HG02973 (cell line): ENCODE measurements at regions not wholly inside any gene's neighbourhood (a gene's known extent, or its start where the extent isn't known, plus 50 kb on each side); places are given as distances from the start of the nearest gene placed in this dataset.

ENCODE experiments used
- ATAC-seq: cut with Tn5 transposase; IDR thresholded peaks from one replicate; pipeline ENCODE4 v1.9.1; 2021; ENCODE audit warnings: moderate library complexity; ENCODE audit not compliant: unreplicated experiment

DNA sequence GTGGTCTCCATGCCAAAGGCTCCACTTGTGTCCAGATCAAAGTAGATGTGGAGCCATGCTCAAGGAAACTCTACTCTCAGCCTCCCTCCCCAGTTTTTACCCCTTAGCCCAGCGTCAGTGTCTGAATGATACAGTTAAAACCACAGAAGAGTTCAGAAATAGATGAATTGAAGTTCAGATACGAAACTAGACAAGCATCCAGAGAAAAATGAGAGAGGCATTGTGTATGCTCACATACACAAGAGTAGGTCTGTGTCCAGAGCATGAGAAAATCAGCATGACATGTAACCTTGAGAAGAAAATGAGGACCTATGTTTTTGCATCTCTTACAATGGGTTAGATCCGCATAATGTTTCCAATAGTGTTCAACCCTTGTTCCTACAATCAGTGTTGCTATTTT is 612.8 kb upstream of the PKDCC start:
- ATAC-seq, result no peak

DNA sequence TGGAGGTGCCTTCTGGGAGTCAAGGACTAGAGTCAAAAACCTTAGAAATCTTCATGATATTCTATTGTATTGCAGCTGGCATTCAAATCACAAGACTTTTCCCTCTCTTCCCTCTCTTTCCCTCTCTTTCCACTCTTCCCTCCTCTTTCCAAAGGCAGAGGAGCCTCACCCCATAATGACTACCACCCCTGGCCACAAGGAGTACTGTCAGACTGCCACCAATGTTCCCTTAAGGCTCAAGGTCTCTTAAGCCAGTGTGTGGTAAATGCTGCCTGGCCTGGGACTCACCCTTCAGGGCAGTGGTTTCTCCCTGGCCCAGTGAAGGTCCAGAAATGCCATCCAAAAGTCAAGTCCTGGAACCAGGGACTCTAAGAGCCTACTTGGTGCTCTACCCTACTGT is 605.9 kb upstream of the PKDCC start:
- ATAC-seq, result no peak

DNA sequence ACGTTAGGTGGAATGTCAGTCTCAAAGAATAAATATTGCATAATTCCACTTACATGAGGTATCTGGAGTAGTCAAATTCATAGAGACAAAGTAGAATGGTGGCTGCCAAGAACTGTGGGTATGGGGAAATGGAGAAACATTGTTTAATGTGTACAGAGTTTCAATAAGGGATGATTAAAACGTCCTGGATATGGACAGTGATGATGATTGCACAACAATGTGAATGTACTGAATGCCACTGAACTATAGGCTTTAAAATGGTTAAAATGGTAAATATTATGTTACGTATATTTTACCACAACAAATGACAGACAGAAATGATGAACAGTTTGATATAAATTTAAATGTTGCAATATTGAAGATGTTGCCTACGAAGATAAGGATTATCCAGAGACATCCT is 602.0 kb upstream of the PKDCC start:
- no peak for ATAC-seq

DNA sequence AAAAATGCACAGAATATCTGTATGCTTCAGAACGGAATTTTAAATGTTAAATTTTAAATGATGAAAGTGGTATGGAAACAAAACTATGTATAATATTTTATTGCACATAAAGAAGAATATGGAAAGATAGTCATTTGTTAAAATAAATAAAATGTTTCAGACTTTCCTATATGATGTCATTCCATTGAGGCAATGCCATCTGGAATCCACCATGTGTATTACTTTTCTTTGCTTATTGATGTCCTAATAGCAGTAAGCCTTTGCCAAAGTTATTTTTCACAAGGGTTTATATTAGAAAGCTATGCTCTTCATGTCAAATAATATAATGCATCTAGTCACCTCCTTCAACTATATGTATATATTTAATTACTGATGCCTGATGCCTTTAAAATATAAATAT is 601.6 kb upstream of the PKDCC start:
- ATAC-seq, result no peak

DNA sequence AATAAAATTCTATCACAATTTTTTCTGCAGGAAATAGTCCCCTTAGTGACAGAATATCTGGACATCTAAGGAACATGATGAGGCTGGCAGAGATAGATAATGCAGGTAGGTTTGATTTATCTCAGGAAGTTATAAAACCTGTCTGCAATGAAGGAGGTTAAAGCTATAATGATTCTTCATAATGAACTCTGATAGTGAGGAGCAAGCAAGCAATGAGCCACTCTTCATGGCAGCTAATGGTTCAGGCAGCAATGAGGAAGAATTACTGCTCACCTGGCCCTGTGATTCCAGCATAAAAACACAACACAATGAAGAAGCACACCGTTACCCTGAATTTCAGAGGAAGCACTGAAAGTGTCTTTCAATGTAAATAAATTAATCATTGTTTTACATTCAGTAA is 599.6 kb upstream of the PKDCC start:
- no peak for ATAC-seq

- ATAC-seq, result no peak
Observed at GRCh38 chr2:41457026-41457425, 590.8 kb upstream of the PKDCC start.

DNA sequence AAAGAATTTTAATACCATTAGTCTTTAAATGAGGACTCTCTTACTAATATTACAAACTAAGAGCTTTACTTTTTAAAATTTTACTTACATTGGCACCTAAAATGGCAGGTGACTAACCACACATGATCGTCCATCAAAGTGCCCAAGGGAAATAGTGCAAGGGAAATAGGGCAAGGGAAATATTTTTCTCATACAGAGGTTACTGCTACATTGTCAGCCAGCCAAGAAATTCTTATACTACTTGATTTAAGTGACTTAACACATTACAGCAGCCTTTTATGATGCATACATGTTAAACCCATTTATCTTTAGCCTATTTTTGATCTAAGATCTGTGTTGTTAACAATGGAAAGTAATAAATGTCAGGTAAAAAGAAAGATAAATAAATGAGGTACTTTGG is 587.2 kb upstream of the PKDCC start:
- no peak for ATAC-seq

DNA sequence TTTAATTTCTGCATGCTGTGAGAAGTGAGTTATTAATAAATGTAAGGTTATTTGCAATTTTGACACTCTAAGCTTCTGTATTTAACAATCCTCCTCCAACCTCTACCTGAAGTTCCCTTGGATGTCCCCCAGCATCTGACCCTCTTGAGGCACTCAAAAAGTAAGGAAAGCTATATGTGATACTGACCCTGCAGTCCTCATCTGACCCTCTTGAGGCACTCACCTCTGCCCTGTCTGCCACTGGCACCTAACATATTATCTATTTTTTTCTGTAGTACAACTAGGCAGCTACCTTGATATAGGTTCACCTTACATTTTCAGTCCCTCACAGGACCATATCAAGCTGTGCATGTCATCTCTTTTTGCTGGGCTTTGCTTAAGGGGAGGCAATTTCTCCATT is 583.4 kb upstream of the PKDCC start:
- ATAC-seq, result no peak

DNA sequence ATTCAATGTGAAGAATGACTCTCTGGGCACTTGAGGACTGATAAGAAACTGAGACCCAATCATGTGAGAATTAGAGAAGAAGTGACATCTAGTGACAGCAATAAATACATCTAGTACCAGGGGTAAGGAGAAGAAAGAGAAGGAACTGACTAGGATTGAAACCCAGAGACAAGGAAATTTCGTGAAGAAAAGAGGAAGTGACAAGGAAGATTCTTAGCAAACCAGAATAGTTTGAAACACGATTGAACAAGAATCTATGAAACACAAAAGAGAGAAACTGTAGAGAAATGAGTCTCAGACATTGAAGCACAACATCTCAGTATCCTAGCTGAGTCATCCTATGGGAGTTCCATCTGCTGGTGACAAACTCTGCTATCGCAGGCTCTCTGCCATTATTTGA is 571.9 kb upstream of the PKDCC start:
- no peak for ATAC-seq

DNA sequence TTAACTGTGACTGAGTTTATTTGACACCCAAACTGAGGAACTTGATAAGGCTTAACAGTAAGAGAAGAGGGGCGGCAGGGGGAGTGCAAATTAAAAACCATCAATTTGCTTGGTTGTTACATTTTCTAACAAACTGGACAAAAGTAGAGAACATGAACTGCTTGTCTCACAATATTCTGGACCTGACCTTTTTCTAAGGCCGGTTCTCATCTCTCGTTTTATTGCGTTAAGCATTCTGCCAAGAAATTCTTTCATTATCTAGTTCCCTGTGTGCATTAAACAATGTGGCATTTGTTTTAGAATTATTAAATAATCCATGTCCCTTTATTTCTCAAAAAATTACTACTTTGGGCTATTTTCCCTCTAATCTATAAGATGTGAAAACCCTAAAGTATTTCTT is 565.2 kb upstream of the PKDCC start:
- ATAC-seq, result no peak

DNA sequence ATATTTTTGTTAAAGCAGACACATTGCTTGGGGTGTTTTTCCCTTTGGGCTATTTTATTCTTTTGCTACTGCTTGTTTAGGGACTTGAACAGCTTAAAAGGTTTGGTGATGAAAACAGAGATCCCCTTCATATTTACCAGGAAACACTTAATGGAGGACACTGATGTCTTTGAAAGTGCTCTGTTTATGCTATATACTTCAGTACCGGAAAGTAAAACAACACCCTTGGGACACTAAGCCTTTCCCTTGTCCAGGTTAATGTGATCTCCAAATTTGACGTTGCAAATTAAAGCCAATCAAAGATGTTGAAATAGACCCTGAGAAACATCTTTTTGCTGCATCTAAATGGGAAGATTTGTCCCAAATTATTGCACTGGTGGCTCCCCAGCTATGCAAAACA is 564.6 kb upstream of the PKDCC start:
- ATAC-seq, result no peak

- ATAC-seq, result no peak
Observed at GRCh38 chr2:41483982-41484857, 563.6 kb upstream of the PKDCC start.

GRCh38 chr2:41484858-41485234 is 563.0 kb upstream of the PKDCC start:
- ATAC-seq, result no peak

DNA sequence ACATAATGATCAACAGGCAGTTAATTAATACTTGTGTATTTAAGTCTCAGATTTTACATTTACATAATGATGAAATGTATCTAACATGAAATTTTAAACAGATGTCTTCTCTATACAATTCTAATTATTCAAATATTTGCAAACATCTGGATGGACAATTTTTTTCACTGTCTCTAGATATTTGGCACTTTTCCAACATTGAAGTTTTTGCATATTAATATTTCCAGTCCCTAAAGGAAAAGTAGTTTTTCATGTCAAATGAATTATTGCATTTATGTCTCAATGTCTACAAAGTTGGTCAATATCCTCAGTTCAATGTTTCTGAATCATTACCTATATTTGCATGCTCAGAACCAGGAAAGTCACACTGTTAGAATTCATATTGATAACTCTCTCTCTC is 560.9 kb upstream of the PKDCC start:
- ATAC-seq, result no peak

DNA sequence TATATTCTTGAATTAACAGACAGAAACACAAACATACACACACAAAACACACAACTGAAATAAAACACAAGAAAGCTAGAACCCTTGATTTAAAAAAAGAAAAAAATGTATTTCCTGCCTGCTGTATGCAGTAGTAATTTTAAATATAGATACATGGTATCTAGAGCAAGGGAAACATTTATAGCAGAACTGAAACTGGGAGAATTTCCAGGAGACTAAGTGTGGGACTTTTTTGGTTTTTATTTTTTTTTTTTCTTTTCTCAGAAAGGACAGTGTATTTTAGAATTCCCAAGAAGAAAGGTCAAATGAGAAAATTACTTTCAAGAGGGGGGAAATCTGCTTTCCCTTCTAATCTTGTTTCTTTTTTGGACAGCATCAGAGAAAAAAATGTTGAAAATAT is 558.9 kb upstream of the PKDCC start:
- no peak for ATAC-seq

GRCh38 chr2:41489638-41490037 is 558.2 kb upstream of the PKDCC start:
- ATAC-seq, result no peak

GRCh38 chr2:41495050-41495449 is 552.8 kb upstream of the PKDCC start:
- no peak for ATAC-seq

DNA sequence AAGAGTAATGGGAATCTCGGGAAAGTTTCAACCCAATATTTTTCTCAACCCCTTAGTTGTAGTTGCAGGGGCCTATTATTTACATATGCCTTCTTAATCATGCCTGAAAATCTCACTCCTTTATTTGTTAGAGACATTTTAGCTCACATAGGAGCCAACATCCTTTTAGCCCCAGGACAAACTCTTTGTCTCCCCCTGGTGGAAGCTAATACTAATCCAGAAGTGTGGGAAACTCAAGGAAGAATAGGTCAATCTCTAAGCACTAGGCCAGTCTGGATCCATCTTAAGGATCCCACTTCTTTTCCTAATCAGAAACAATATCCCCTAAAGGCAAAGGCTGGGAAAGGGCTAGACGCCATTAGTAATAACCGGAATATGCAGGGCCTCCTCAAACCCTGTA is 550.9 kb upstream of the PKDCC start:
- no peak for ATAC-seq

- no peak for ATAC-seq
Observed at GRCh38 chr2:41498781-41499180, 549.0 kb upstream of the PKDCC start.

GRCh38 chr2:41500895-41501294 is 546.9 kb upstream of the PKDCC start:
- ATAC-seq, result no peak

- ATAC-seq, result no peak
Observed at GRCh38 chr2:41502752-41503151, 545.1 kb upstream of the PKDCC start.

GRCh38 chr2:41504532-41504931 is 543.3 kb upstream of the PKDCC start:
- ATAC-seq, result no peak

DNA sequence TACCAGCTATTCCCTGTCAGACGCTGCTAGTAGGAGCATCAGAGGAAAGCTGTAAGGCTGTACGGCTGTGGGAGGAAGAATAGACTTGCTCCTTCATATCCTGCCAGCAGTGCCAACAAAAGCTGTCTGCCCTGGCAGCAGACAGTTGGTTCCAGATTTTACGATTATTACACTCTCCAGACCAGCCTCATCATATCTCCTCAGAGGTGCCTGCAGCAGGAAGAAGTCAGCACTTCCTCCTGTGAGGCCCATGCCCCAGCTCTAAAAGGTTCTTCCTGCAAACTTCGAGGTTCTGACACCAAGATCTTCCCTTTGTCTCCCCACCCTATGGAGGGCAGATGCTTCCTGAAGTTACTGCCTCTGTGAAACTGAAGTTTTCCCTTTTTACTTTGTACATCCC is 537.7 kb upstream of the PKDCC start:
- ATAC-seq, result no peak
